GM19452 (cell line): ENCODE measurements at regions not wholly inside any gene's neighbourhood (a gene's known extent, or its start where the extent isn't known, plus 50 kb on each side); places are given as distances from the start of the nearest gene placed in this dataset.
"Not testable (repeated sequence)": the region's sequence is repeated elsewhere in the genome, so short reads cannot be mapped to it uniquely, and the experiment has no call there.

ENCODE experiments used
- ATAC-seq: cut with Tn5 transposase; IDR thresholded peaks from one replicate; pipeline ENCODE4 v1.9.1; 2021; ENCODE audit not compliant: unreplicated experiment

- no peak for ATAC-seq
Measured at GRCh38 chr6:130700397-130700796, 126.8 kb upstream of the SMLR1 start.

- ATAC-seq: no peak
Measured at GRCh38 chr6:130708338-130708737, 118.9 kb upstream of the SMLR1 start.

- not testable (repeated sequence) for ATAC-seq
Measured at GRCh38 chr6:130711641-130712040, 115.6 kb upstream of the SMLR1 start.

GRCh38 chr6:130713144-130713543 lies 114.1 kb upstream of the SMLR1 start:
- no peak for ATAC-seq

- no peak for ATAC-seq
Measured at GRCh38 chr6:130715058-130715457, 112.1 kb upstream of the SMLR1 start.

- ATAC-seq: no peak
Measured at GRCh38 chr6:130716466-130716865, 110.7 kb upstream of the SMLR1 start.

GRCh38 chr6:130717657-130718056 lies 109.5 kb upstream of the SMLR1 start:
- no peak for ATAC-seq

- ATAC-seq: no peak
Measured at GRCh38 chr6:130720076-130720715, 107.0 kb upstream of the SMLR1 start.

- ATAC-seq: no peak
Measured at GRCh38 chr6:130724089-130724488, 103.1 kb upstream of the SMLR1 start.

- no peak for ATAC-seq
Measured at GRCh38 chr6:130725551-130725950, 101.7 kb upstream of the SMLR1 start.

GRCh38 chr6:130728064-130728463 lies 99.1 kb upstream of the SMLR1 start:
- ATAC-seq: not testable (repeated sequence)

GRCh38 chr6:130730600-130730999 lies 96.6 kb upstream of the SMLR1 start:
- no peak for ATAC-seq

GRCh38 chr6:130734161-130734560 lies 93.0 kb upstream of the SMLR1 start:
- ATAC-seq: no peak

GRCh38 chr6:130740308-130740707 lies 86.9 kb upstream of the SMLR1 start:
- no peak for ATAC-seq

GRCh38 chr6:130742131-130742681 lies 85.0 kb upstream of the SMLR1 start:
- no peak for ATAC-seq

GRCh38 chr6:130743175-130743574 lies 84.0 kb upstream of the SMLR1 start:
- ATAC-seq: no peak

- ATAC-seq: no peak
Measured at GRCh38 chr6:130744576-130745366, 82.4 kb upstream of the SMLR1 start.

GRCh38 chr6:130748041-130748440 lies 79.2 kb upstream of the SMLR1 start:
- ATAC-seq: no peak

GRCh38 chr6:130749402-130749801 lies 77.8 kb upstream of the SMLR1 start:
- no peak for ATAC-seq

- ATAC-seq: no peak
Measured at GRCh38 chr6:130752267-130752666, 74.9 kb upstream of the SMLR1 start.

- no peak for ATAC-seq
Measured at GRCh38 chr6:130754786-130755367, 72.3 kb upstream of the SMLR1 start.
